Smooth muscle cell (in vitro differentiated cells): ENCODE measurements at regions not wholly inside any gene's neighbourhood (a gene's known extent, or its start where the extent isn't known, plus 50 kb on each side); places are given as distances from the start of the nearest gene placed in this dataset.

Experiments
- DNase-seq: peaks from one replicate; lab custom pipeline; 2025; ENCODE audit not compliant: unreplicated experiment; lab: John Stamatoyannopoulos, UW
- H2AFZ ChIP-seq: fragments of 200-600 bp; sonication (generic); 2 replicates; pipeline ENCODE4 v1.6.0; 2016; ENCODE audit warnings: antibody characterized with exemption, low read depth, mild to moderate bottlenecking
- H3F3A ChIP-seq: fragments of 200-600 bp; sonication (generic); 2 replicates; pipeline ENCODE4 v1.6.0; 2017; ENCODE audit warnings: antibody characterized with exemption, low read depth
- H3K27ac ChIP-seq: fragments of 200-600 bp; sonication (generic); 2 replicates; pipeline ENCODE4 v1.5.1; 2016; ENCODE audit warnings: low read depth, mild to moderate bottlenecking
- H3K27me3 ChIP-seq: fragments of 200-600 bp; sonication (generic); 2 replicates; pipeline ENCODE4 v1.6.1; 2016; ENCODE audit warnings: low read depth, mild to moderate bottlenecking
- H3K36me3 ChIP-seq: fragments of 200-600 bp; sonication (generic); 2 replicates; pipeline ENCODE4 v1.5.1; 2016; ENCODE audit warnings: low read depth
- H3K4me1 ChIP-seq: fragments of 200-600 bp; sonication (generic); 2 replicates; pipeline ENCODE4 v1.5.1; 2016; ENCODE audit warnings: low read depth
- H3K4me2 ChIP-seq: fragments of 200-600 bp; sonication (generic); 2 replicates; pipeline ENCODE4 v1.6.0; 2016; ENCODE audit warnings: mild to moderate bottlenecking
- H3K4me3 ChIP-seq: fragments of 200-600 bp; sonication (generic); 2 replicates; pipeline ENCODE4 v1.5.1; 2016; ENCODE audit warnings: mild to moderate bottlenecking
- H3K79me2 ChIP-seq: fragments of 200-600 bp; sonication (generic); 2 replicates; pipeline ENCODE4 v1.6.0; 2016; ENCODE audit warnings: low read depth, mild to moderate bottlenecking
- H3K9ac ChIP-seq: fragments of 200-600 bp; sonication (generic); 2 replicates; pipeline ENCODE4 v1.6.0; 2016; ENCODE audit warnings: low read depth
- H3K9me3 ChIP-seq: fragments of 200-600 bp; sonication (generic); replicated peaks from 2 replicates; pipeline ENCODE4 v1.5.1; 2016; ENCODE audit warnings: low read depth
- H4K20me1 ChIP-seq: fragments of 200-600 bp; sonication (generic); 2 replicates; pipeline ENCODE4 v1.6.0; 2016; ENCODE audit warnings: low read depth
- WGBS: methylation state at CpG from one replicate; pipeline ENCODE4 v1.1.7; 2016; ENCODE audit warnings: low lambda C conversion rate; 5-methylcytosine and 5-hydroxymethylcytosine counted together
- TF ChIP-seq, protein P1 (sequence below): fragments of 200-600 bp; sonication (generic); IDR thresholded peaks from 2 replicates; pipeline ENCODE4 v1.5.1; 2017; ENCODE audit warnings: borderline replicate concordance, mild to moderate bottlenecking, antibody characterized with exemption; ENCODE audit not compliant: insufficient read depth, poor library complexity, severe bottlenecking

DNA sequence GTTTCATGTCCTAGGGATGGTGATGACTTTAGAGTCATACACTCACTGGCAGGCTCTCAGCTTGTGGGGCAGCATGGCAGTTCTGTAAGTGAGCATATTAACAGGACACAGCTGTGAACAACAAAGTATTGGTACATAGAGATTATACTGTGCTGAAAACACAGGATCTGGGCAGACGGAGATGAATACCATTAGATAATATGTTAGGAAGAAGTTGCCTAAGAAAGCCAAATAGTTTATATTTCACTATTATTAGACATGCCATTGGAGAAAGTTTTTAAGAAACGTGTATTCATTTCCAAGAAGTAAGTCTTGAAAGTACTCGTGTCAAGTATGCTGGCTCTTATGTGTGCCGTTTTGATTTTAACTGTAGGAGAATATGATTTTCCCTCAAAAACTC, 274.5 kb downstream of the INHBA start:
- Histone ChIP-seq H3K9ac (no peak overlapping the region), H3F3A (peaks cover 4% of the 10 kb centered on the region), H2AFZ (peak overlapping the region; percentile 1), H3K79me2 (no peaks in the 10 kb centered on the region), H3K27ac (no peak overlapping the region), H4K20me1 (no peaks in the 10 kb centered on the region), H3K27me3 (no peaks in the 10 kb centered on the region), H3K4me1 (no peaks in the 10 kb centered on the region), H3K36me3 (no peaks in the 10 kb centered on the region), H3K4me2 (no peak overlapping the region), H3K4me3 (no peak overlapping the region), H3K9me3 (no peaks in the 10 kb centered on the region)
- TF ChIP-seq, protein P1, sequence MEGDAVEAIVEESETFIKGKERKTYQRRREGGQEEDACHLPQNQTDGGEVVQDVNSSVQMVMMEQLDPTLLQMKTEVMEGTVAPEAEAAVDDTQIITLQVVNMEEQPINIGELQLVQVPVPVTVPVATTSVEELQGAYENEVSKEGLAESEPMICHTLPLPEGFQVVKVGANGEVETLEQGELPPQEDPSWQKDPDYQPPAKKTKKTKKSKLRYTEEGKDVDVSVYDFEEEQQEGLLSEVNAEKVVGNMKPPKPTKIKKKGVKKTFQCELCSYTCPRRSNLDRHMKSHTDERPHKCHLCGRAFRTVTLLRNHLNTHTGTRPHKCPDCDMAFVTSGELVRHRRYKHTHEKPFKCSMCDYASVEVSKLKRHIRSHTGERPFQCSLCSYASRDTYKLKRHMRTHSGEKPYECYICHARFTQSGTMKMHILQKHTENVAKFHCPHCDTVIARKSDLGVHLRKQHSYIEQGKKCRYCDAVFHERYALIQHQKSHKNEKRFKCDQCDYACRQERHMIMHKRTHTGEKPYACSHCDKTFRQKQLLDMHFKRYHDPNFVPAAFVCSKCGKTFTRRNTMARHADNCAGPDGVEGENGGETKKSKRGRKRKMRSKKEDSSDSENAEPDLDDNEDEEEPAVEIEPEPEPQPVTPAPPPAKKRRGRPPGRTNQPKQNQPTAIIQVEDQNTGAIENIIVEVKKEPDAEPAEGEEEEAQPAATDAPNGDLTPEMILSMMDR = no peak
- DNase-seq = no peak
- WGBS = 68% methylated on average over 4 of the region's 4 CpGs

DNA sequence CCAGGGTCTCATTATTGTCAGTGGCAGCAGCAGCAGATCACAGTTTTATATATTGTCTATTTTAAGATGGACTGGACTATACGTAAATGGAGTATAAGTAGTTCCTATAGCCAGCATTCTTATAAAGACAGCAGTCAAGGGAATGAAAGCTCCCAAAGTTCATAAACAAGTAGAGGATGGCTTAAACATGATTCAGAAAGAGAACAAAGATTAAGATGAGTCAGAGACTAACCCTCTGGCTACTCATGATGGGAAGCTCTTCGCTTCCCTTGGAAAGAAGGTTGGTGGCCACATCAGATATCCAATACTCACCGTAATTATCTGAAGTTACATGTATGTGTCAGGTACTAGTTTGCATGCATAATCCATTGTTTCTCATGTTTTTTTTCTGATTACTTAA, 277.0 kb downstream of the INHBA start:
- TF ChIP-seq, protein P1 = no peak
- no peaks in the 10 kb centered on the region for H4K20me1 ChIP-seq
- H3K79me2 ChIP-seq = no peaks in the 10 kb centered on the region
- H3F3A ChIP-seq = peaks cover 4% of the 10 kb centered on the region
- no peaks in the 10 kb centered on the region for H3K4me1 ChIP-seq
- no peaks in the 10 kb centered on the region for H3K36me3 ChIP-seq
- H3K4me2 ChIP-seq = peak overlapping the region; percentile 64
- H3K9ac ChIP-seq = peak overlapping the region; percentile 63
- no peaks in the 10 kb centered on the region for H3K27me3 ChIP-seq
- no peaks in the 10 kb centered on the region for H3K9me3 ChIP-seq
- H2AFZ ChIP-seq = peak overlapping the region; percentile 87
- WGBS = 12% methylated on average over 3 of the region's 3 CpGs
- H3K27ac ChIP-seq = peak overlapping the region; percentile 92
- H3K4me3 ChIP-seq = no peak overlapping the region
- no peak for DNase-seq

DNA sequence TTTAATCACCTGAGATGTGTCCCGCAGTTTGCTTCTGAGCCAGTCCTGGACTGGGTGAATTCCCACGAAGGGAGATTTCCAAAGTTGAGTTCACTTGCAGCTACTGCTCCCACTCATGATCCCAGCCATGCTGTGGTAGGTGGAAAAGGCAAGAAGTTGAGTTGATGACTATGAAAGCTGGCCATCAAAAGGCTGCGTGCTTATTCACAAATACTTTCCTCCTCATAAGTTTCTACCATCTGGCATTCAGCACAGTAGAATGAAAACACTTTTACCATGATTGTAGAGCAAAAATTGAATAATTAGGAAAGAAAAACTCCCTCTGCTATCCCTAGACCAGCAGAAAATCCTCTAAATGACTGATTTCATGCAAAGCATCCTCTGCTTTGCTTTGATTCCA, 281.8 kb downstream of the INHBA start:
- H3K4me1 ChIP-seq = no peaks in the 10 kb centered on the region
- H3K36me3 ChIP-seq = no peaks in the 10 kb centered on the region
- peaks cover 5% of the 10 kb centered on the region for H3F3A ChIP-seq
- H3K79me2 ChIP-seq = no peaks in the 10 kb centered on the region
- H4K20me1 ChIP-seq = no peaks in the 10 kb centered on the region
- H2AFZ ChIP-seq = peak overlapping the region; percentile 57
- TF ChIP-seq, protein P1 = no peak
- H3K9ac ChIP-seq = no peak overlapping the region
- no peaks in the 10 kb centered on the region for H3K27me3 ChIP-seq
- DNase-seq = no peak
- H3K9me3 ChIP-seq = no peaks in the 10 kb centered on the region
- H3K27ac ChIP-seq = no peak overlapping the region
- WGBS = 78% methylated on average over 3 of the region's 3 CpGs
- no peak overlapping the region for H3K4me3 ChIP-seq
- H3K4me2 ChIP-seq = no peak overlapping the region

DNA sequence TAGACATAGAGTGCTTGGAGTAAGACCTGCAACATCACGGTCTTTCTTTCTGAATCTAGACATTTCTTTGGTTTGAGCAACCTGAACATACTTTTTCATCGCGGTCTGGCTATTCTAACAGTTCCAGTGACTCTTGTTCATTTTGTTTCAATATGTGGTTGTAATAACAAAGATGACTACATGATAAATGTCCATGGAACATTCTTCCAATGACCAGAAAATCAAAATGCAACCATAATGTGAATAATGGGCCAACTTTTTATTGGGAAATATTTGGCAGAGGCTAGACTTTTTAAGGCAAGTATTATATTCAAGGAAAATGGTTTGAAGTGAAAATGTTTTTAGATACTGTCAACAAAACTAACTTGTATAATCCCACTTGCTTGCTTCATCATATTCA, 282.5 kb downstream of the INHBA start:
- Histone ChIP-seq H3K27ac (no peak overlapping the region), H3K4me2 (no peak overlapping the region), H2AFZ (no peak overlapping the region), H3K9ac (no peak overlapping the region), H3K9me3 (no peaks in the 10 kb centered on the region), H3K4me3 (no peak overlapping the region), H3F3A (peaks cover 6% of the 10 kb centered on the region), H3K27me3 (no peaks in the 10 kb centered on the region), H3K79me2 (no peaks in the 10 kb centered on the region), H4K20me1 (no peaks in the 10 kb centered on the region), H3K4me1 (no peaks in the 10 kb centered on the region), H3K36me3 (no peaks in the 10 kb centered on the region)
- TF ChIP-seq, protein P1 = no peak
- 96% methylated on average over 3 of the region's 3 CpGs for WGBS
- DNase-seq = no peak
